Left hindlimb (tissue), 1 donor: ENCODE measurements at regions not wholly inside any gene's neighbourhood (a gene's known extent, or its start where the extent isn't known, plus 50 kb on each side); places are given as distances from the start of the nearest gene placed in this dataset.
"Not testable (repeated sequence)": the region's sequence is repeated elsewhere in the genome, so short reads cannot be mapped to it uniquely, and the experiment has no call there.

Experiments used
- DNase-seq: peaks from one replicate; pipeline ENCODE4 v3.0.0-alpha.2; 2018

- no peak for DNase-seq
These were observed 110.0 kb upstream of the JCAD start for GRCh38 chr10:30169342-30169741.

GRCh38 chr10:30166929-30167328 is 107.5 kb upstream of the JCAD start:
- DNase-seq = no peak

GRCh38 chr10:30163410-30163809 is 104.0 kb upstream of the JCAD start:
- not testable (repeated sequence) for DNase-seq

- not testable (repeated sequence) for DNase-seq
These were observed 103.4 kb upstream of the JCAD start for GRCh38 chr10:30162796-30163195.

- no peak for DNase-seq
These were observed 101.0 kb upstream of the JCAD start for GRCh38 chr10:30160271-30160982.

GRCh38 chr10:30159614-30160013 is 100.2 kb upstream of the JCAD start:
- not testable (repeated sequence) for DNase-seq

GRCh38 chr10:30158325-30158960 is 99.1 kb upstream of the JCAD start:
- DNase-seq = no peak

GRCh38 chr10:30155401-30155800 is 96.0 kb upstream of the JCAD start:
- DNase-seq = no peak

GRCh38 chr10:30154561-30154960 is 95.2 kb upstream of the JCAD start:
- no peak for DNase-seq

GRCh38 chr10:30154126-30154525 is 94.7 kb upstream of the JCAD start:
- no peak for DNase-seq

- peak; percentile 72 for DNase-seq
These were observed 92.4 kb upstream of the JCAD start for GRCh38 chr10:30151581-30152389.

- no peak for DNase-seq
These were observed 82.0 kb upstream of the JCAD start for GRCh38 chr10:30141423-30141822.

- DNase-seq = no peak
These were observed 75.0 kb upstream of the JCAD start for GRCh38 chr10:30134171-30134945.

GRCh38 chr10:30133198-30133597 is 73.8 kb upstream of the JCAD start:
- DNase-seq = no peak

- DNase-seq = not testable (repeated sequence)
These were observed 72.0 kb upstream of the JCAD start for GRCh38 chr10:30131369-30131768.

GRCh38 chr10:30129326-30129725 is 69.9 kb upstream of the JCAD start:
- not testable (repeated sequence) for DNase-seq

- peak; percentile 76 for DNase-seq
These were observed 67.7 kb upstream of the JCAD start for GRCh38 chr10:30127120-30127541.

GRCh38 chr10:30125496-30125895 is 66.1 kb upstream of the JCAD start:
- no peak for DNase-seq

GRCh38 chr10:30124704-30125103 is 65.3 kb upstream of the JCAD start:
- DNase-seq = no peak

- no peak for DNase-seq
These were observed 62.0 kb upstream of the JCAD start for GRCh38 chr10:30121401-30121800.

GRCh38 chr10:30118590-30118989 is 59.2 kb upstream of the JCAD start:
- DNase-seq = no peak

GRCh38 chr10:30117812-30118501 is 58.6 kb upstream of the JCAD start:
- DNase-seq = no peak
